ENCODE measurements at regions not wholly inside any gene's neighbourhood (a gene's known extent, or its start where the extent isn't known, plus 50 kb on each side); places are given as distances from the start of the nearest gene placed in this dataset.

DNA sequence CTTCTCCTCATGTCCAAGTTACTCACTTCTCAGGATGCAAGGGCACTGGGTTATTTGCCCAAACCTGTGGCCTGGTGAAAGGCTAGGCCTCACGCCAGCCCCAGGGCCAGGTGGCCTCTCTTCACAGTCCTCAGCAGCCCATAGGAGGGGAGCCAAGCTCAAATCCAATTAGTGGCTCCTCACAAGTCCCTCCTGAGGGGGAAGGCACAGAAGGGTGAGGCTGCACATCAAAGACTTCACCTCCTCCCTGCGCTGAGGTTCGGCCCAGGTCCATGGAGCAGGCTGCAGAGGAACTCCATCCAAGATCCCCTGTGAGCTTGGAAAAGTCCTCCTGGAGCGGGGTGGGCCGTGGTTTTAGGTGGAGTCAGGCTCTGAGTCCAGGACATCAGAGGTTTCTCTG, 320.0 kb downstream of the FOXL1 start:
- intact Hi-C loops (cut with DNase I): no loop called here
- H3K9me3 ChIP-seq: no peaks in the 10 kb centered on the region
- no peak for DNase-seq
- no peaks in the 10 kb centered on the region for H3K4me1 ChIP-seq
- TF ChIP-seq, protein P1, sequence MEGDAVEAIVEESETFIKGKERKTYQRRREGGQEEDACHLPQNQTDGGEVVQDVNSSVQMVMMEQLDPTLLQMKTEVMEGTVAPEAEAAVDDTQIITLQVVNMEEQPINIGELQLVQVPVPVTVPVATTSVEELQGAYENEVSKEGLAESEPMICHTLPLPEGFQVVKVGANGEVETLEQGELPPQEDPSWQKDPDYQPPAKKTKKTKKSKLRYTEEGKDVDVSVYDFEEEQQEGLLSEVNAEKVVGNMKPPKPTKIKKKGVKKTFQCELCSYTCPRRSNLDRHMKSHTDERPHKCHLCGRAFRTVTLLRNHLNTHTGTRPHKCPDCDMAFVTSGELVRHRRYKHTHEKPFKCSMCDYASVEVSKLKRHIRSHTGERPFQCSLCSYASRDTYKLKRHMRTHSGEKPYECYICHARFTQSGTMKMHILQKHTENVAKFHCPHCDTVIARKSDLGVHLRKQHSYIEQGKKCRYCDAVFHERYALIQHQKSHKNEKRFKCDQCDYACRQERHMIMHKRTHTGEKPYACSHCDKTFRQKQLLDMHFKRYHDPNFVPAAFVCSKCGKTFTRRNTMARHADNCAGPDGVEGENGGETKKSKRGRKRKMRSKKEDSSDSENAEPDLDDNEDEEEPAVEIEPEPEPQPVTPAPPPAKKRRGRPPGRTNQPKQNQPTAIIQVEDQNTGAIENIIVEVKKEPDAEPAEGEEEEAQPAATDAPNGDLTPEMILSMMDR (IDR thresholded peaks at IDR 0.05): no peak
- no peaks in the 10 kb centered on the region for H3K36me3 ChIP-seq (ENCODE audit: insufficient read depth in 1 of 2, low read depth in 1 of 2)
- H3K27ac ChIP-seq: no peak overlapping the region
- H3K27me3 ChIP-seq (ENCODE audit: insufficient read depth in 3 of 3, low read length in 2 of 3): peaks cover 0 to 20% (median 0%) of the 10 kb centered on the region in 3 donors
- H3K4me3 ChIP-seq: no peak overlapping the region
- WGBS, 3 donors: 73 to 82% (median 82%) methylated on average over 5 of the region's 5 CpGs
- ATAC-seq: no peak

DNA sequence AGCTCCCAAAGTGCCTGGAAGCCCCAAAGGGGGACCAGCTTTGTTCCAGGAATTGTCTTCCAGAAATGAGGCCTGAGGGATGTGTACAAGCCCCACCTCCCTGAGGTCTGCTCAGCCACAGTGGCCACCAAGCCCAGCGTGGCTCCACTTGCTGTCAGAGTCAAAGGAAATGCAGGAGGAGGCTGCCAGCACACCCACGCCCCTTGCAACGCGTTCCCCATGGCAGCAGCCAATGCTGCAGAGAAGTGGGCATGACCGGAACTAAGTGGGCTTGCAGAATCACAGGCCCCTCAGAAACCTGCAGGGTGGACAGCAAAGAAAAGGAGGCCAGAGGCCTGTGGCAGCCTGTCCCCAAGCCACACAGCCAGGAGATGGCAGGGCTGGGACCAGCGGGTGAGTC, 320.8 kb downstream of the FOXL1 start:
- Histone ChIP-seq H3K9me3 (no peaks in the 10 kb centered on the region), H3K4me1 (no peaks in the 10 kb centered on the region), H3K27ac (no peak overlapping the region), H3K36me3 (ENCODE audit: insufficient read depth in 1 of 2, low read depth in 1 of 2) (no peaks in the 10 kb centered on the region), H3K4me3 (no peak overlapping the region), H3K27me3 (ENCODE audit: insufficient read depth in 3 of 3, low read length in 2 of 3) (peaks cover 0 to 22% (median 0%) of the 10 kb centered on the region in 3 donors)
- 54 to 76% (median 63%) methylated on average over 6 of the region's 6 CpGs for WGBS, 3 donors
- intact Hi-C loops (cut with DNase I): no loop called here
- DNase-seq (no peak), ATAC-seq (no peak)
- TF ChIP-seq, protein P1 (IDR thresholded peaks at IDR 0.05): no peak

DNA sequence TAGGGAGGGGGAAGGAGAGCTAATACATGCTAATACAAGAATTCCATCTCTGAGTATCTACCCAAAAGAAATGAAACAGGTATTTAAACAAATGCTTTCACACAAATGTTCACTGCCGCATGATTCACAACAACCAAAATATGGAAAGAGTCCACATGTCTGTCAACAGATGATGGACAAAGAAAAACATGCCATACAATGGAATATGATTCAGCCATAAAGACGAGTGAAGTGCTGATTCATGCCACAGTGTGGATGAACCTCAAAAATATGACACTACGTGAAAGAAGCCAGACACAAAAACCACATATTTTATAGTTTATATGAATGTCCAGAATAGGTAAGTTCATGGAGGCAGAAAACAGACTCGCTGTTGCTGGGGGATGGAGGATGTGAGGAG, 321.4 kb downstream of the FOXL1 start:
- Histone ChIP-seq H3K27ac (no peak overlapping the region), H3K4me3 (no peak overlapping the region), H3K9me3 (no peaks in the 10 kb centered on the region), H3K4me1 (no peaks in the 10 kb centered on the region), H3K36me3 (ENCODE audit: insufficient read depth in 1 of 2, low read depth in 1 of 2) (no peaks in the 10 kb centered on the region), H3K27me3 (ENCODE audit: insufficient read depth in 3 of 3, low read length in 2 of 3) (peaks cover 0 to 16% (median 0%) of the 10 kb centered on the region in 3 donors)
- DNase-seq (no peak), ATAC-seq (no peak)
- WGBS, 3 donors: 81 to 88% (median 84%) methylated on average over 4 of the region's 4 CpGs
- TF ChIP-seq, protein P1 (IDR thresholded peaks at IDR 0.05): no peak
- intact Hi-C loops (cut with DNase I): no loop called here

DNA sequence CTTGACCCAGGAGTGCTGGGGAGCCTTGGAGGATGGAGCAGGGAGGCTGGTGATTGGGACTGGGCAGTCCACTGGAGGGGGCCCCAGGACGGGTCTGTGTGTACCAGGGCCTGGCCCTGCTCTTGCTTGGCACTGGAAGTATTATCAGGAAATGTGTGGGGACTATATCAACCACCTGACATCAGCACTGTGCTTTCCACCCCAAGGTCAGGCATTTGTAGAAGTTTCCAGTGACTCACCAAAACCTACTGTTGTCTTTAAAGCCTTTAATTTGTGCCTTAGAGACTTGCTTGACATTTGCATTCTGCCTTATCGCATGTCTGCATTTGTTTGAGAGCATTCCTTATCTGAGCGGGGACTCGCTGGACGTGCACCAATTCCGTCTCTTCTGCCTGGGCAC, 323.1 kb downstream of the FOXL1 start:
- no peaks in the 10 kb centered on the region for H3K36me3 ChIP-seq (ENCODE audit: insufficient read depth in 1 of 2, low read depth in 1 of 2)
- H3K4me3 ChIP-seq: no peak overlapping the region
- ATAC-seq: no peak
- H3K27me3 ChIP-seq (ENCODE audit: insufficient read depth in 3 of 3, low read length in 2 of 3): peaks cover 0 to 15% (median 1%) of the 10 kb centered on the region in 3 donors
- no peak for DNase-seq
- no peak overlapping the region for H3K27ac ChIP-seq
- no peaks in the 10 kb centered on the region for H3K9me3 ChIP-seq
- WGBS, 3 donors: 89 to 94% (median 89%) methylated on average over 6 of the region's 6 CpGs
- no peaks in the 10 kb centered on the region for H3K4me1 ChIP-seq
- intact Hi-C loops (cut with DNase I): no loop called here
- TF ChIP-seq, protein P1 (IDR thresholded peaks at IDR 0.05): no peak

DNA sequence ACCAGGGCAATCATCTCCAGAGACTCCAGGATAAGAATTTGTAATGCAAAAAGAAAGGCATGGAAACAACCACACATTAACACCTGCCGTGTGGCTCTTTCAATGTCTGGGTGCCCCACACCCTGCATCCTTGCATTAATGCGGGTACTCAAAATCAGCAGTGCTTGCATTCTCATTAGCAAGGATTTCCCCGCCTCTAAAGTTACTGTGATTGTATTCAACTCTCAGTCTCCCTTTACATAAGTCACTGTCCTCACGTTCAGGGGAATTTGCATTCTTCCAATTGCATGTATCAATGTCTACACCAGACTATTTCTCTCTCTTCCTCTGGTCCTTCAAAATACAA, 324.3 kb downstream of the FOXL1 start:
- WGBS, 3 donors: 69 to 77% (median 72%) methylated on average over 4 of the region's 4 CpGs
- Histone ChIP-seq H3K27me3 (ENCODE audit: insufficient read depth in 3 of 3, low read length in 2 of 3) (peaks cover 0 to 21% (median 2%) of the 10 kb centered on the region in 3 donors), H3K27ac (no peak overlapping the region), H3K9me3 (no peaks in the 10 kb centered on the region), H3K36me3 (ENCODE audit: insufficient read depth in 1 of 2, low read depth in 1 of 2) (no peaks in the 10 kb centered on the region), H3K4me1 (no peaks in the 10 kb centered on the region), H3K4me3 (no peak overlapping the region)
- ATAC-seq (no peak), DNase-seq (no peak)
- TF ChIP-seq, protein P1 (IDR thresholded peaks at IDR 0.05): no peak
- intact Hi-C loops (cut with DNase I): no loop called here

Data from psoas muscle (tissue), 7 donors.